ENCODE measurements at regions not wholly inside any gene's neighbourhood (a gene's known extent, or its start where the extent isn't known, plus 50 kb on each side); places are given as distances from the start of the nearest gene placed in this dataset.

GRCh38 chr13:39102981-39103490 is 64.8 kb downstream of the NHLRC3 start:
- TF ChIP-seq CTCF (IDR thresholded peaks at IDR 0.05) (no peak), POLR2A (IDR thresholded peaks at IDR 0.05) (no peak)
